Caco-2 (cell line): ENCODE measurements at regions not wholly inside any gene's neighbourhood (a gene's known extent, or its start where the extent isn't known, plus 50 kb on each side); places are given as distances from the start of the nearest gene placed in this dataset.
"Not testable (repeated sequence)": the region's sequence is repeated elsewhere in the genome, so short reads cannot be mapped to it uniquely, and the experiment has no call there.

Experiments used
- BruUV-seq: library from RNA; stranded (reverse); fragments of 400-500 nt; replicated peaks from 2 replicates; lab custom pipeline; 2021; lab: Mats Ljungman, UMichigan
- CTCF ChIA-PET: fragments of 300-600 bp; sonication (Branson Sonifier 250); formaldehyde crosslinking; loops from one replicate; lab custom pipeline; 2022; ENCODE audit warnings: antibody characterized with exemption; lab: Charles Lee
- POLR2A ChIA-PET: fragments of 300-600 bp; sonication (Branson Sonifier 250); formaldehyde crosslinking; loops from one replicate; lab custom pipeline; 2022; ENCODE audit warnings: antibody characterized with exemption; lab: Charles Lee
- DNase-seq, 2 experiments: peaks; one replicate each; pipeline versions ENCODE4 v3.0.0 to v3.0.0-alpha.2; 2020 to 2022
- H3K27me3 ChIP-seq: replicated peaks from 2 replicates; pipeline ENCODE4 v1.6.0; 2011; ENCODE audit warnings: low read length; ENCODE audit not compliant: control insufficient read depth, insufficient read depth
- H3K36me3 ChIP-seq: 2 replicates; pipeline ENCODE4 v1.5.1; 2011; ENCODE audit warnings: low read length; ENCODE audit not compliant: control insufficient read depth, insufficient read depth
- H3K4me1 ChIP-seq: fragments of 250-450 bp; sonication (Bioruptor Pico); 2 replicates; pipeline ENCODE4 v1.5.1; 2020; ENCODE audit warnings: mild to moderate bottlenecking
- H3K4me3 ChIP-seq: 2 replicates; pipeline ENCODE4 v1.5.1; 2011; ENCODE audit warnings: low read depth, mild to moderate bottlenecking, control low read depth, low read length
- H3K9me3 ChIP-seq: fragments of 250-450 bp; sonication (Bioruptor Pico); 2 replicates; pipeline ENCODE4 v1.5.1; 2020; ENCODE audit warnings: mild to moderate bottlenecking, moderate library complexity
- H3K27ac Mint-ChIP-seq: one replicate; pipeline ENCODE4 v1.8.0; 2022; ENCODE audit warnings: mixed read lengths; ENCODE audit not compliant: unreplicated experiment
- H3K27me3 Mint-ChIP-seq: one replicate; pipeline ENCODE4 v1.8.0; 2022; ENCODE audit warnings: mixed read lengths; ENCODE audit not compliant: insufficient read depth, unreplicated experiment
- H3K36me3 Mint-ChIP-seq: one replicate; pipeline ENCODE4 v1.8.0; 2022; ENCODE audit warnings: mild to moderate bottlenecking, mixed read lengths; ENCODE audit not compliant: insufficient read depth, unreplicated experiment
- H3K4me1 Mint-ChIP-seq: one replicate; pipeline ENCODE4 v1.8.0; 2022; ENCODE audit warnings: low read depth, mixed read lengths; ENCODE audit not compliant: unreplicated experiment
- H3K4me3 Mint-ChIP-seq: one replicate; pipeline ENCODE4 v1.8.0; 2022; ENCODE audit warnings: mild to moderate bottlenecking, moderate library complexity, mixed read lengths; ENCODE audit not compliant: unreplicated experiment
- H3K9me3 Mint-ChIP-seq: one replicate; pipeline ENCODE4 v1.8.0; 2022; ENCODE audit warnings: mixed read lengths; ENCODE audit not compliant: unreplicated experiment
- CTCF ChIP-seq, 2 experiments: fragments of 200-600 bp in 1 of 2; IDR thresholded peaks; 1 replicate in 1 of 2; 2 replicates in 1 of 2; pipeline versions ENCODE4 v1.5.1 to v1.8.0; 2011 to 2022; ENCODE audit warnings: antibody characterized with exemption in 1 of 2, control low read depth in 1 of 2, inconsistent platforms in 1 of 2, low read depth in 1 of 2, low read length in 1 of 2, mild to moderate bottlenecking in 1 of 2, moderate library complexity in 1 of 2; ENCODE audit not compliant: insufficient read depth in 1 of 2, severe bottlenecking in 1 of 2, unreplicated experiment in 1 of 2
- intact Hi-C: fragments of 100-400 bp; cut with micrococcal nuclease; formaldehyde crosslinking; loops from one replicate; pipeline ENCODE4 v1.10.0; 2022; ENCODE audit not compliant: unreplicated experiment

GRCh38 chr3:189430166-189430565 is 201.0 kb upstream of the TP63 start:
- Mint-ChIP-seq H3K27ac (no peak overlapping the region), H3K4me3 (no peak overlapping the region), H3K4me1 (no peaks in the 10 kb centered on the region), H3K27me3 (peaks cover 12% of the 10 kb centered on the region), H3K36me3 (no peaks in the 10 kb centered on the region), H3K9me3 (no peaks in the 10 kb centered on the region)
- Histone ChIP-seq H3K4me1 (no peaks in the 10 kb centered on the region), H3K9me3 (no peaks in the 10 kb centered on the region; the same call in 1 of the 2 replicates), H3K27me3 (no peaks in the 10 kb centered on the region; the same call in 1 of the 2 replicates), H3K36me3 (no peaks in the 10 kb centered on the region), H3K4me3 (no peak overlapping the region)
- ChIA-PET CTCF (no interaction called here), POLR2A (no interaction called here)
- TF ChIP-seq CTCF (IDR thresholded peaks at IDR 0.05; ENCODE audit: insufficient read depth in 1 of 2, low read depth in 1 of 2, low read length in 1 of 2, severe bottlenecking in 1 of 2, unreplicated experiment in 1 of 2), result no peak
- intact Hi-C loops, result no loop called here
- DNase-seq, result no peak
- no TSS peak for BruUV-seq

GRCh38 chr3:189442257-189442656 is 188.9 kb upstream of the TP63 start:
- POLR2A ChIA-PET, H3K27me3 ChIP-seq, H3K9me3 Mint-ChIP-seq, DNase-seq, H3K27ac Mint-ChIP-seq, H3K27me3 Mint-ChIP-seq, H3K4me1 ChIP-seq, H3K4me3 Mint-ChIP-seq, H3K4me3 ChIP-seq, H3K36me3 ChIP-seq, intact Hi-C loops, CTCF ChIA-PET, H3K4me1 Mint-ChIP-seq, H3K36me3 Mint-ChIP-seq, H3K9me3 ChIP-seq, BruUV-seq: not testable (repeated sequence)

GRCh38 chr3:189446959-189447560 is 184.1 kb upstream of the TP63 start:
- Mint-ChIP-seq H3K9me3 (no peaks in the 10 kb centered on the region), H3K27ac (no peak overlapping the region), H3K4me3 (no peak overlapping the region), H3K36me3 (no peaks in the 10 kb centered on the region), H3K27me3 (no peaks in the 10 kb centered on the region), H3K4me1 (no peaks in the 10 kb centered on the region)
- Histone ChIP-seq H3K4me3 (no peak overlapping the region), H3K4me1 (no peaks in the 10 kb centered on the region), H3K36me3 (no peaks in the 10 kb centered on the region), H3K9me3 (no peaks in the 10 kb centered on the region), H3K27me3 (no peaks in the 10 kb centered on the region)
- no TSS peak for BruUV-seq
- TF ChIP-seq CTCF (IDR thresholded peaks at IDR 0.05; ENCODE audit: insufficient read depth in 1 of 2, low read depth in 1 of 2, low read length in 1 of 2, severe bottlenecking in 1 of 2, unreplicated experiment in 1 of 2), result no peak
- DNase-seq, result no peak
- POLR2A ChIA-PET, result no interaction called here
- intact Hi-C loops, result no loop called here
- CTCF ChIA-PET, result no interaction called here
